HCT116 (cell line): ENCODE measurements at regions not wholly inside any gene's neighbourhood (a gene's known extent, or its start where the extent isn't known, plus 50 kb on each side); places are given as distances from the start of the nearest gene placed in this dataset.

Experiments used
- ATAC-seq: fragments of 200-7000 bp; cut with Tn5 transposase; 2 replicates; pipeline ENCODE4 v1.9.1; 2020; ENCODE audit warnings: mild to moderate bottlenecking, moderate library complexity
- BruUV-seq: library from RNA; stranded (reverse); fragments of 400-500 nt; replicated peaks from 2 replicates; lab custom pipeline; 2021; lab: Mats Ljungman, UMichigan
- CTCF ChIA-PET: fragments of 300-600 bp; sonication (Branson Sonifier 250); formaldehyde crosslinking; loops from one replicate; lab custom pipeline; 2021; ENCODE audit warnings: antibody characterized with exemption; lab: Charles Lee
- POLR2A ChIA-PET: fragments of 300-600, 350-600 bp; sonication (Branson Sonifier 250); formaldehyde crosslinking; loops from one replicate; lab custom pipeline; 2021; ENCODE audit warnings: antibody characterized with exemption; lab: Charles Lee
- RAD21 ChIA-PET, 2 experiments: fragments of 300-600 bp; sonication (Branson Sonifier 250); formaldehyde crosslinking; loops; one replicate each; lab custom pipeline; 2023; ENCODE audit warnings: low total read pairs in 2 of 2; ENCODE audit not compliant: uncharacterized antibody in 2 of 2, unreplicated experiment in 2 of 2, low non-redundant PET in 1 of 2; lab: Charles Lee
- DNase-seq: peaks from one replicate; pipeline ENCODE4 v3.0.0-alpha.2; 2010; ENCODE audit warnings: low read depth, low spot score
- H2AFZ ChIP-seq: fragments of 200-600 bp; shearing (Covaris generic), sonication (generic); 2 replicates; pipeline ENCODE4 v1.6.1; 2017; ENCODE audit warnings: low read depth, mixed run types, mixed read lengths, antibody characterized with exemption, low read length; ENCODE audit not compliant: poor library complexity, severe bottlenecking
- H3K27ac ChIP-seq: 2 replicates; pipeline ENCODE4 v1.5.1; 2012; ENCODE audit warnings: low read depth, low read length
- H3K27me3 ChIP-seq: fragments of 200-600 bp; sonication (generic); 2 replicates; pipeline ENCODE4 v1.6.1; 2016; ENCODE audit warnings: mixed run types, low read length, mixed read lengths; ENCODE audit not compliant: insufficient read depth
- H3K36me3 ChIP-seq, 2 experiments: fragments of 200-500 bp in 1 of 2; fragments of 200-600 bp in 1 of 2; sonication (Bioruptor generic) in 1 of 2; sonication (generic) in 1 of 2; 2 replicates each; pipeline versions ENCODE4 v1.5.1 to v1.6.1; 2014 to 2016; ENCODE audit warnings: low read length in 2 of 2, inconsistent platforms in 1 of 2, mixed read lengths in 1 of 2, mixed run types in 1 of 2; ENCODE audit not compliant: insufficient read depth in 2 of 2, control insufficient read depth in 1 of 2
- H3K4me1 ChIP-seq, 2 experiments: fragments of 200-600 bp in 1 of 2; sonication (generic) in 1 of 2; 2 replicates each; pipeline versions ENCODE4 v1.5.1 to v1.6.1; 2012 to 2017; ENCODE audit warnings: low read length in 2 of 2, inconsistent platforms in 1 of 2, mild to moderate bottlenecking in 1 of 2, mixed read lengths in 1 of 2, mixed run types in 1 of 2, moderate library complexity in 1 of 2; ENCODE audit not compliant: insufficient read depth in 2 of 2, control insufficient read depth in 1 of 2
- H3K4me2 ChIP-seq: fragments of 200-600 bp; sonication (generic); 2 replicates; pipeline ENCODE4 v1.6.1; 2017; ENCODE audit warnings: mixed run types, low read length, mixed read lengths
- H3K4me3 ChIP-seq, 2 experiments: fragments of 200-600 bp in 1 of 2; sonication (generic) in 1 of 2; replicated peaks in 1 of 2; 2 replicates each; pipeline ENCODE4 v1.5.1; 2011 to 2016; ENCODE audit warnings: low read length in 2 of 2, control low read depth in 1 of 2, low read depth in 1 of 2, mild to moderate bottlenecking in 1 of 2, mixed read lengths in 1 of 2, mixed run types in 1 of 2
- H3K79me2 ChIP-seq: fragments of 200-600 bp; sonication (generic); 2 replicates; pipeline ENCODE4 v1.6.1; 2017; ENCODE audit warnings: mild to moderate bottlenecking, mixed run types, low read length, moderate library complexity, mixed read lengths; ENCODE audit not compliant: insufficient read depth
- H3K9ac ChIP-seq: fragments of 200-600 bp; sonication (generic); 2 replicates; pipeline ENCODE4 v1.6.1; 2016; ENCODE audit warnings: low read length, mixed read lengths
- H3K9me2 ChIP-seq: fragments of 200-600 bp; sonication (generic), shearing (Covaris generic); 2 replicates; pipeline ENCODE4 v1.6.1; 2017; ENCODE audit warnings: mixed run types, mild to moderate bottlenecking, moderate library complexity; ENCODE audit not compliant: insufficient read depth
- H3K9me3 ChIP-seq, 2 experiments: fragments of 200-500 bp in 1 of 2; fragments of 200-600 bp in 1 of 2; sonication (Bioruptor generic) in 1 of 2; sonication (generic) in 1 of 2; 2 replicates each; pipeline ENCODE4 v1.6.1; 2014 to 2017; ENCODE audit warnings: low read length in 2 of 2, mixed read lengths in 2 of 2, inconsistent platforms in 1 of 2, low read depth in 1 of 2, mild to moderate bottlenecking in 1 of 2, mixed run types in 1 of 2, moderate library complexity in 1 of 2; ENCODE audit not compliant: control insufficient read depth in 1 of 2, insufficient read depth in 1 of 2
- H4K20me1 ChIP-seq: fragments of 200-600 bp; sonication (generic), shearing (Covaris generic); 2 replicates; pipeline ENCODE4 v1.6.1; 2017; ENCODE audit warnings: mixed run types, mild to moderate bottlenecking, moderate library complexity; ENCODE audit not compliant: insufficient read depth
- CEBPB ChIP-seq: IDR thresholded peaks from 2 replicates; pipeline ENCODE4 v1.6.1; 2012; ENCODE audit warnings: low read depth
- EGR1 ChIP-seq: IDR thresholded peaks from 2 replicates; pipeline ENCODE4 v1.6.1; 2012; ENCODE audit warnings: low read depth
- ELF1 ChIP-seq: IDR thresholded peaks from 2 replicates; pipeline ENCODE4 v1.6.1; 2012; ENCODE audit warnings: low read depth, borderline replicate concordance
- EZH2 ChIP-seq: fragments of 200-600 bp; sonication (generic); IDR thresholded peaks from 2 replicates; pipeline ENCODE4 v1.6.1; 2017; ENCODE audit warnings: antibody characterized with exemption, mixed run types
- EZH2phosphoT487 ChIP-seq: fragments of 200-600 bp; IDR thresholded peaks from 2 replicates; pipeline ENCODE4 v1.6.1; 2018; ENCODE audit warnings: antibody characterized with exemption, borderline replicate concordance
- FOSL1 ChIP-seq: IDR thresholded peaks from 2 replicates; pipeline ENCODE4 v1.6.1; 2012; ENCODE audit warnings: low read depth
- JUND ChIP-seq: IDR thresholded peaks from 2 replicates; pipeline ENCODE4 v1.6.1; 2012
- POLR2AphosphoS5 ChIP-seq: IDR thresholded peaks from 2 replicates; pipeline ENCODE4 v1.6.1; 2011; ENCODE audit warnings: mild to moderate bottlenecking, low read depth, low read length, moderate library complexity
- RAD21 ChIP-seq: IDR thresholded peaks from 2 replicates; pipeline ENCODE4 v1.6.1; 2012; ENCODE audit warnings: low read depth, mild to moderate bottlenecking
- SIN3A ChIP-seq: IDR thresholded peaks from 2 replicates; pipeline ENCODE4 v1.6.1; 2012; ENCODE audit warnings: low read depth
- SP1 ChIP-seq: IDR thresholded peaks from 2 replicates; pipeline ENCODE4 v1.6.1; 2012; ENCODE audit warnings: low read depth
- TCF7L2 ChIP-seq: IDR thresholded peaks from 2 replicates; pipeline ENCODE4 v1.7.0; 2011; ENCODE audit warnings: borderline replicate concordance, inconsistent platforms; ENCODE audit not compliant: insufficient read depth, insufficient read length; ENCODE audit errors: extremely low read depth
- ZFX ChIP-seq: fragments of 450-650 bp; IDR thresholded peaks from 2 replicates; pipeline ENCODE4 v1.6.1; 2017
- ZNF274 ChIP-seq: fragments of 200-500 bp; sonication (Bioruptor generic); IDR thresholded peaks from 2 replicates; pipeline ENCODE4 v1.6.1; 2014; ENCODE audit warnings: mild to moderate bottlenecking, low read depth, low read length, inconsistent platforms
- intact Hi-C: fragments of 100-400 bp; cut with micrococcal nuclease; formaldehyde crosslinking; loops from 2 replicates; pipeline ENCODE4 v1.10.0; 2022
- TF ChIP-seq, protein P1 (sequence below): IDR thresholded peaks from 2 replicates; pipeline ENCODE4 v1.6.1; 2011; ENCODE audit warnings: mild to moderate bottlenecking, low read length, moderate library complexity; ENCODE audit not compliant: insufficient replicate concordance; ENCODE audit errors: extremely low read depth
- TF ChIP-seq, protein P2 (sequence below), 3 experiments: fragments of 200-600 bp in 1 of 3; sonication (generic) in 1 of 3; IDR thresholded peaks in 2 of 3; conservative IDR thresholded peaks in 1 of 3; 2 replicates each; pipeline ENCODE4 v1.5.1; 2012 to 2017; ENCODE audit warnings: low read depth in 2 of 3, low read length in 2 of 3, antibody characterized with exemption in 1 of 3, borderline replicate concordance in 1 of 3, control low read depth in 1 of 3, mild to moderate bottlenecking in 1 of 3, mixed read lengths in 1 of 3, mixed run types in 1 of 3, moderate library complexity in 1 of 3; ENCODE audit not compliant: insufficient read depth in 1 of 3
- TF ChIP-seq, protein P3 (sequence below): IDR thresholded peaks from 2 replicates; pipeline ENCODE4 v1.6.1; 2012
- TF ChIP-seq, protein P4 (sequence below): IDR thresholded peaks from 2 replicates; pipeline ENCODE4 v1.6.1; 2012

DNA sequence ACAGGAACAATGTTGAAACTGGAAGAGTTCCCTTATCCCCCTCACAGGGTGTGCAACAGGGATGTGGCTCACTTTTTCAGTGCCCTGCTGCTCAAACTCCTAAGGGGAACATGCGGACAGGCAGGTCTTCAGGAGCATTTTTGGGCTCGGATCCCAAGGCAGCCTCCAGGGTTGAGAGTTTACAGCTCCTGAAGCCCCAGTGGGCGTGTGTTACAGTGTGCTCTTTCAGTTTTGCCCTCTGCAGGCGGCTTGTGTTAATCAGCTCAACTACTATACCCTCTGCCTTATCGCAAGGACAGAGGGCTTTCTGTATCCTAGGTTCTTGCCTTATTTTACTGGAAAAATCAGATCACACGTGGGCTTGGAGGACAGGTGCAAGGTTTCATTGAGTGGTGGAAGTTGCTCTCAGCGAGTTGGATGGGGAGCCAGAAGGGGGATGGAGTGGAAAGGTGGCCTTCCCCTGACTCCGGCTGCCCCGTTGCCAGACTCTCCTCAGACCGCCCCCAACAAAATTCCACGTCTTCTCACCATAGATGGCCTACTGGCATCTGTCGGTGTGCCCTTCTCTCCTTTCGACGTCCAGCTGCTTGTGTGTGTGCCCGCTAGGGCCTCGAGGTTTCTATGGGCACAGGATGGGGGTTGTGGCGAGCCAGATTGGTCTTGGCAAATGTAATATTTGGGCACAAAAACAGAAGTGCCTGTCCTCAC, 541.9 kb downstream of the TMX3 start:
- Histone ChIP-seq H3K27me3 (no peaks in the 10 kb centered on the region), H3K4me3 (no peak overlapping the region), H2AFZ (no peak overlapping the region), H3K9me3 (peaks cover 9 to 18% of the 10 kb centered on the region in 2 experiments; a peak in 1 of 4 replicates), H3K9ac (no peak overlapping the region), H3K4me2 (no peak overlapping the region), H3K79me2 (no peaks in the 10 kb centered on the region), H3K36me3 (no peaks in the 10 kb centered on the region), H3K9me2 (no peaks in the 10 kb centered on the region), H3K27ac (no peak overlapping the region), H3K4me1 (no peaks in the 10 kb centered on the region), H4K20me1 (no peaks in the 10 kb centered on the region)
- ATAC-seq = no peak
- intact Hi-C loops = no loop called here
- CTCF ChIA-PET = no interaction called here
- BruUV-seq = no TSS peak
- RAD21 ChIA-PET = no interaction called here
- no peak for TF ChIP-seq JUND
- POLR2A ChIA-PET = no interaction called here
- DNase-seq = no peak

DNA sequence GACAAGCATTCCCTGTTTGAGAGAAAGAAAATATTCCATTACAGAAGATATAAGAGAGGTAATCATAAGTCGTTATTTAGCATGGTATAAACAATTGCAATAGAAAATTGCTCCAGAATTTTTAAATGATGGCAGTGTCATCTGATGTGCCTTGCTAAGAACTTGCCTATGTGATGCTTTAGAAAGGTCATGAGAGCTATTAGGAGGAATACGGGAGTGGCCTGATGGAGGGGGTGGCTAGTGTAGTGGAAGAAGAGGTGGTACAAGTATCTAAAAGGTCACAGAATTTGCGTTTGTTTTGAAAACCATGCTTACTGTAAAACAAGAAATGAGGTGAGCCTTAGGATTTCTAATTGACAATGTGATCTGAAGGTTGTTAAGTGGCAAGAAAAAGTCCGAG, 550.0 kb downstream of the TMX3 start:
- H4K20me1 ChIP-seq = no peaks in the 10 kb centered on the region
- no peaks in the 10 kb centered on the region for H3K27me3 ChIP-seq
- ChIA-PET POLR2A (no interaction called here), CTCF (no interaction called here), RAD21 (no interaction called here)
- no peak overlapping the region for H3K4me2 ChIP-seq
- ATAC-seq (no peak), DNase-seq (no peak)
- no peak overlapping the region for H3K27ac ChIP-seq
- no peaks in the 10 kb centered on the region for H3K4me1 ChIP-seq
- intact Hi-C loops = no loop called here
- H3K9ac ChIP-seq = no peak overlapping the region
- no peak overlapping the region for H2AFZ ChIP-seq
- peaks cover 6 to 7% of the 10 kb centered on the region in 2 experiments; a peak in 1 of 4 replicates for H3K9me3 ChIP-seq
- H3K79me2 ChIP-seq = no peaks in the 10 kb centered on the region
- no peak overlapping the region for H3K4me3 ChIP-seq
- BruUV-seq = no TSS peak
- H3K36me3 ChIP-seq = no peaks in the 10 kb centered on the region
- no peaks in the 10 kb centered on the region for H3K9me2 ChIP-seq
- no peak for TF ChIP-seq FOSL1
- TF ChIP-seq JUND = no peak
- no peak for TF ChIP-seq EGR1
- no peak for TF ChIP-seq EZH2
- no peak for TF ChIP-seq ZFX
- TF ChIP-seq CEBPB = no peak
- no peak for TF ChIP-seq POLR2AphosphoS5
- TF ChIP-seq, protein P1, sequence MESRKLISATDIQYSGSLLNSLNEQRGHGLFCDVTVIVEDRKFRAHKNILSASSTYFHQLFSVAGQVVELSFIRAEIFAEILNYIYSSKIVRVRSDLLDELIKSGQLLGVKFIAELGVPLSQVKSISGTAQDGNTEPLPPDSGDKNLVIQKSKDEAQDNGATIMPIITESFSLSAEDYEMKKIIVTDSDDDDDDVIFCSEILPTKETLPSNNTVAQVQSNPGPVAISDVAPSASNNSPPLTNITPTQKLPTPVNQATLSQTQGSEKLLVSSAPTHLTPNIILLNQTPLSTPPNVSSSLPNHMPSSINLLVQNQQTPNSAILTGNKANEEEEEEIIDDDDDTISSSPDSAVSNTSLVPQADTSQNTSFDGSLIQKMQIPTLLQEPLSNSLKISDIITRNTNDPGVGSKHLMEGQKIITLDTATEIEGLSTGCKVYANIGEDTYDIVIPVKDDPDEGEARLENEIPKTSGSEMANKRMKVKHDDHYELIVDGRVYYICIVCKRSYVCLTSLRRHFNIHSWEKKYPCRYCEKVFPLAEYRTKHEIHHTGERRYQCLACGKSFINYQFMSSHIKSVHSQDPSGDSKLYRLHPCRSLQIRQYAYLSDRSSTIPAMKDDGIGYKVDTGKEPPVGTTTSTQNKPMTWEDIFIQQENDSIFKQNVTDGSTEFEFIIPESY = no peak
- no peak for TF ChIP-seq SP1
- TF ChIP-seq, protein P2, sequence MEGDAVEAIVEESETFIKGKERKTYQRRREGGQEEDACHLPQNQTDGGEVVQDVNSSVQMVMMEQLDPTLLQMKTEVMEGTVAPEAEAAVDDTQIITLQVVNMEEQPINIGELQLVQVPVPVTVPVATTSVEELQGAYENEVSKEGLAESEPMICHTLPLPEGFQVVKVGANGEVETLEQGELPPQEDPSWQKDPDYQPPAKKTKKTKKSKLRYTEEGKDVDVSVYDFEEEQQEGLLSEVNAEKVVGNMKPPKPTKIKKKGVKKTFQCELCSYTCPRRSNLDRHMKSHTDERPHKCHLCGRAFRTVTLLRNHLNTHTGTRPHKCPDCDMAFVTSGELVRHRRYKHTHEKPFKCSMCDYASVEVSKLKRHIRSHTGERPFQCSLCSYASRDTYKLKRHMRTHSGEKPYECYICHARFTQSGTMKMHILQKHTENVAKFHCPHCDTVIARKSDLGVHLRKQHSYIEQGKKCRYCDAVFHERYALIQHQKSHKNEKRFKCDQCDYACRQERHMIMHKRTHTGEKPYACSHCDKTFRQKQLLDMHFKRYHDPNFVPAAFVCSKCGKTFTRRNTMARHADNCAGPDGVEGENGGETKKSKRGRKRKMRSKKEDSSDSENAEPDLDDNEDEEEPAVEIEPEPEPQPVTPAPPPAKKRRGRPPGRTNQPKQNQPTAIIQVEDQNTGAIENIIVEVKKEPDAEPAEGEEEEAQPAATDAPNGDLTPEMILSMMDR (IDR thresholded peaks at IDR 0.05 in 2 of 3, conservative IDR thresholded peaks at IDR 0.05 in 1 of 3; ENCODE audit: borderline replicate concordance in 1 of 3, insufficient read depth in 1 of 3, low read depth in 2 of 3, low read length in 2 of 3) = no peak
- TF ChIP-seq, protein P3, sequence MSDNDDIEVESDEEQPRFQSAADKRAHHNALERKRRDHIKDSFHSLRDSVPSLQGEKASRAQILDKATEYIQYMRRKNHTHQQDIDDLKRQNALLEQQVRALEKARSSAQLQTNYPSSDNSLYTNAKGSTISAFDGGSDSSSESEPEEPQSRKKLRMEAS = no peak
- no peak for TF ChIP-seq ZNF274
- TF ChIP-seq, protein P4, sequence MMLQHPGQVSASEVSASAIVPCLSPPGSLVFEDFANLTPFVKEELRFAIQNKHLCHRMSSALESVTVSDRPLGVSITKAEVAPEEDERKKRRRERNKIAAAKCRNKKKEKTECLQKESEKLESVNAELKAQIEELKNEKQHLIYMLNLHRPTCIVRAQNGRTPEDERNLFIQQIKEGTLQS = no peak
- no peak for TF ChIP-seq SIN3A
- TF ChIP-seq EZH2phosphoT487 = no peak
- TF ChIP-seq ELF1 = no peak
- TF ChIP-seq TCF7L2 = no peak
- no peak for TF ChIP-seq RAD21
